GM12874 (cell line): ENCODE measurements at regions not wholly inside any gene's neighbourhood (a gene's known extent, or its start where the extent isn't known, plus 50 kb on each side); places are given as distances from the start of the nearest gene placed in this dataset.

Source experiments
- TF ChIP-seq, protein P1 (sequence below): IDR thresholded peaks from 2 replicates; pipeline ENCODE4 v1.5.1; 2011; ENCODE audit warnings: low read depth, mild to moderate bottlenecking, control low read depth, low read length, moderate library complexity; ENCODE audit not compliant: insufficient read depth

- TF ChIP-seq, protein P1, sequence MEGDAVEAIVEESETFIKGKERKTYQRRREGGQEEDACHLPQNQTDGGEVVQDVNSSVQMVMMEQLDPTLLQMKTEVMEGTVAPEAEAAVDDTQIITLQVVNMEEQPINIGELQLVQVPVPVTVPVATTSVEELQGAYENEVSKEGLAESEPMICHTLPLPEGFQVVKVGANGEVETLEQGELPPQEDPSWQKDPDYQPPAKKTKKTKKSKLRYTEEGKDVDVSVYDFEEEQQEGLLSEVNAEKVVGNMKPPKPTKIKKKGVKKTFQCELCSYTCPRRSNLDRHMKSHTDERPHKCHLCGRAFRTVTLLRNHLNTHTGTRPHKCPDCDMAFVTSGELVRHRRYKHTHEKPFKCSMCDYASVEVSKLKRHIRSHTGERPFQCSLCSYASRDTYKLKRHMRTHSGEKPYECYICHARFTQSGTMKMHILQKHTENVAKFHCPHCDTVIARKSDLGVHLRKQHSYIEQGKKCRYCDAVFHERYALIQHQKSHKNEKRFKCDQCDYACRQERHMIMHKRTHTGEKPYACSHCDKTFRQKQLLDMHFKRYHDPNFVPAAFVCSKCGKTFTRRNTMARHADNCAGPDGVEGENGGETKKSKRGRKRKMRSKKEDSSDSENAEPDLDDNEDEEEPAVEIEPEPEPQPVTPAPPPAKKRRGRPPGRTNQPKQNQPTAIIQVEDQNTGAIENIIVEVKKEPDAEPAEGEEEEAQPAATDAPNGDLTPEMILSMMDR, result no peak
These were observed 353.1 kb upstream of the BCHE start for GRCh38 chr3:166190360-166190759.

GRCh38 chr3:166187237-166187636 is 350.0 kb upstream of the BCHE start:
- TF ChIP-seq, protein P1, result no peak

- TF ChIP-seq, protein P1, result no peak
These were observed 348.8 kb upstream of the BCHE start for GRCh38 chr3:166186003-166186402.

- TF ChIP-seq, protein P1, result no peak
These were observed 339.9 kb upstream of the BCHE start for GRCh38 chr3:166177130-166177529.

- TF ChIP-seq, protein P1, result no peak
These were observed 334.5 kb upstream of the BCHE start for GRCh38 chr3:166171695-166172094.

DNA sequence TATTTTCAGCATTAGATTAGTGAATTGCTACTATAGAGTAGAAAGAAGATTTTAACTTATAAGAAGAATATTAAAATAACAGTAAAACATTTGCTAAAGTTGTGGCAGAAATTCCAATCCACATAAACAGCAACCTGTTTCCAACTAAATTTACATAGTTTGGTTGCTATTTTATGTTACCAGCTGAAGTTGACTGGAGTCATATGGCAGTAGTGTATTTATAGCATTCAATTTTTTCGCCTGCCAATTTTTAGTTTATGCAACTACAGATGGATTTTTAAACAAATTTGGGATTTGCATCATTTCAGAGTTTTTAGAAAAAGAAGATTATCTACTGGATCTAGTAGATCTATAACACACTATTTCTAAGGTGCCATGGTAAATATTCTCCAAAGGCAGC is 332.5 kb upstream of the BCHE start:
- TF ChIP-seq, protein P1, result no peak

DNA sequence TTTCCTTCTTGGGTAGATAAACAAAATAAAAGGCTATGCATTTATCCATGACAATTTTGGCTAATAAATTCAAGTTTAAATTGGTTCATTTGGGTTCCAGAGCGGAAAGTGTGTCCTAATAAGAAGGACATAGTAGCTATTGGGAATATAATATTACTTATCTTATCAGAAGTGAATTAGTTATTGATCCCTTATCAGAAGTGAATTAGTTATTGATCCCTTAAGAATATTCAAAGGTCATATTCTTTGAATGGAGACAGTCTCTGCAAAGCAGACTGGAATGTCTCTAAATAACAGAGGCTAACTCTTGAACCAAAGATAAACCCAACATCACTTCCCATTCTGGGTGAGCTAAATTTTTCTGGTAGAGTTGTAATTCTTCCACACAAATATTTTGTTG is 290.7 kb upstream of the BCHE start:
- TF ChIP-seq, protein P1, result no peak

- TF ChIP-seq, protein P1, result no peak
These were observed 288.0 kb upstream of the BCHE start for GRCh38 chr3:166125179-166125578.
